Uterus (tissue), 3 donors: ENCODE measurements at regions not wholly inside any gene's neighbourhood (a gene's known extent, or its start where the extent isn't known, plus 50 kb on each side); places are given as distances from the start of the nearest gene placed in this dataset.

Experiments used
- DNase-seq, 2 donors: peaks; one replicate each; pipeline ENCODE4 v3.0.0-alpha.2; 2019 to 2020
- H3K27ac ChIP-seq, 2 donors: fragments of 200-600 bp; sonication (generic); 1 replicate in 1 of 2; 2 replicates in 1 of 2; pipeline ENCODE4 v1.5.1; 2016 to 2018
- H3K27me3 ChIP-seq, 2 donors: fragments of 200-600 bp; sonication (generic); one replicate each; pipeline ENCODE4 v1.5.1; 2018 to 2019; ENCODE audit warnings: control low read depth in 1 of 2
- H3K36me3 ChIP-seq, 2 donors: fragments of 200-600 bp; sonication (generic); one replicate each; pipeline ENCODE4 v1.5.1; 2019; ENCODE audit warnings: control low read depth in 1 of 2
- H3K4me1 ChIP-seq, 2 donors: fragments of 200-600 bp; sonication (generic); one replicate each; pipeline ENCODE4 v1.5.1; 2018 to 2019; ENCODE audit warnings: control low read depth in 1 of 2
- H3K4me3 ChIP-seq, 2 donors: fragments of 200-600 bp; sonication (generic); 1 replicate in 1 of 2; 2 replicates in 1 of 2; pipeline ENCODE4 v1.5.1; 2018 to 2019; ENCODE audit warnings: mild to moderate bottlenecking in 1 of 2
- H3K9me3 ChIP-seq, 2 donors: fragments of 200-600 bp; sonication (generic); one replicate each; pipeline ENCODE4 v1.5.1; 2019; ENCODE audit warnings: control low read depth in 1 of 2
- CTCF ChIP-seq, 4 experiments: fragments of 200-600 bp in 2 of 4; fragments of 450-650 bp in 2 of 4; sonication (generic) in 2 of 4; IDR thresholded peaks; one replicate each; pipeline ENCODE4 v1.5.1; 2016 to 2019; ENCODE audit warnings: antibody characterized with exemption in 4 of 4, mild to moderate bottlenecking in 2 of 4, moderate library complexity in 1 of 4
- POLR2A ChIP-seq, 2 donors: fragments of 450-650 bp; IDR thresholded peaks; one replicate each; pipeline ENCODE4 v1.6.1; 2016; ENCODE audit warnings: antibody characterized with exemption in 2 of 2, mild to moderate bottlenecking in 1 of 2, moderate library complexity in 1 of 2
- intact Hi-C: fragments of 100-400 bp; cut with DNase I; formaldehyde crosslinking; loops from one replicate; pipeline ENCODE4 v1.15.1; 2023; ENCODE audit warnings: low total_unique reads
- donor health status: DM: yes; HTN: yes; CAD: no.

- intact Hi-C loops: no loop called here
- H3K36me3 ChIP-seq: no peaks in the 10 kb centered on the region
- no peak overlapping the region for H3K4me3 ChIP-seq
- TF ChIP-seq POLR2A (IDR thresholded peaks at IDR 0.05): no peak
- TF ChIP-seq CTCF (IDR thresholded peaks at IDR 0.05): no peak
- no peak for DNase-seq
- H3K4me1 ChIP-seq: no peaks in the 10 kb centered on the region
- H3K9me3 ChIP-seq: no peaks in the 10 kb centered on the region
- no peak overlapping the region for H3K27ac ChIP-seq
- H3K27me3 ChIP-seq: no peaks in the 10 kb centered on the region
Observed at GRCh38 chr4:20362148-20362547, 110.4 kb downstream of the SLIT2 start.

GRCh38 chr4:20364969-20365368 is 113.3 kb downstream of the SLIT2 start:
- H3K27me3 ChIP-seq: no peaks in the 10 kb centered on the region
- no peaks in the 10 kb centered on the region for H3K9me3 ChIP-seq
- TF ChIP-seq CTCF (IDR thresholded peaks at IDR 0.05) (no peak), POLR2A (IDR thresholded peaks at IDR 0.05) (no peak)
- H3K4me3 ChIP-seq: no peak overlapping the region
- intact Hi-C loops: no loop called here
- H3K27ac ChIP-seq: no peak overlapping the region
- H3K4me1 ChIP-seq: no peaks in the 10 kb centered on the region
- no peaks in the 10 kb centered on the region for H3K36me3 ChIP-seq
- DNase-seq: no peak

- intact Hi-C loops: no loop called here
- Histone ChIP-seq H3K9me3 (no peaks in the 10 kb centered on the region), H3K4me3 (no peak overlapping the region), H3K36me3 (no peaks in the 10 kb centered on the region), H3K27ac (no peak overlapping the region), H3K27me3 (no peaks in the 10 kb centered on the region), H3K4me1 (no peaks in the 10 kb centered on the region)
- DNase-seq: no peak
- TF ChIP-seq CTCF (IDR thresholded peaks at IDR 0.05): no peak
- no peak for TF ChIP-seq POLR2A (IDR thresholded peaks at IDR 0.05)
Observed at GRCh38 chr4:20367446-20367845, 115.7 kb downstream of the SLIT2 start.

GRCh38 chr4:20368926-20369325 is 117.2 kb downstream of the SLIT2 start:
- TF ChIP-seq POLR2A (IDR thresholded peaks at IDR 0.05) (no peak), CTCF (IDR thresholded peaks at IDR 0.05) (no peak)
- intact Hi-C loops: no loop called here
- no peak for DNase-seq

GRCh38 chr4:20370274-20370673 is 118.6 kb downstream of the SLIT2 start:
- Histone ChIP-seq H3K27me3 (no peaks in the 10 kb centered on the region), H3K36me3 (no peaks in the 10 kb centered on the region), H3K27ac (no peak overlapping the region), H3K9me3 (no peaks in the 10 kb centered on the region), H3K4me3 (no peak overlapping the region), H3K4me1 (no peaks in the 10 kb centered on the region)
- DNase-seq: no peak
- intact Hi-C loops: no loop called here
- no peak for TF ChIP-seq CTCF (IDR thresholded peaks at IDR 0.05)
- TF ChIP-seq POLR2A (IDR thresholded peaks at IDR 0.05): no peak

More at GRCh38 chr4:20368926-20369325, 117.2 kb downstream of the SLIT2 start:
- no peak overlapping the region for H3K4me3 ChIP-seq
- no peak overlapping the region for H3K27ac ChIP-seq
- no peaks in the 10 kb centered on the region for H3K36me3 ChIP-seq
- no peaks in the 10 kb centered on the region for H3K27me3 ChIP-seq
- no peaks in the 10 kb centered on the region for H3K4me1 ChIP-seq
- H3K9me3 ChIP-seq: no peaks in the 10 kb centered on the region
